DND-41 (cell line): ENCODE measurements at regions not wholly inside any gene's neighbourhood (a gene's known extent, or its start where the extent isn't known, plus 50 kb on each side); places are given as distances from the start of the nearest gene placed in this dataset.

Experiments
- EZH2 ChIP-seq: IDR thresholded peaks from 3 replicates; pipeline ENCODE4 v1.6.1; 2012; ENCODE audit warnings: borderline replicate concordance, low read depth, mild to moderate bottlenecking, moderate library complexity, low read length, inconsistent platforms; ENCODE audit not compliant: severe bottlenecking
- TF ChIP-seq, protein P1 (sequence below): IDR thresholded peaks from 2 replicates; pipeline ENCODE4 v1.5.1; 2012; ENCODE audit warnings: borderline replicate concordance, low read length, moderate library complexity, mild to moderate bottlenecking; ENCODE audit not compliant: poor library complexity, severe bottlenecking; ENCODE audit errors: extremely low read depth

- TF ChIP-seq EZH2, result no peak
- TF ChIP-seq, protein P1, sequence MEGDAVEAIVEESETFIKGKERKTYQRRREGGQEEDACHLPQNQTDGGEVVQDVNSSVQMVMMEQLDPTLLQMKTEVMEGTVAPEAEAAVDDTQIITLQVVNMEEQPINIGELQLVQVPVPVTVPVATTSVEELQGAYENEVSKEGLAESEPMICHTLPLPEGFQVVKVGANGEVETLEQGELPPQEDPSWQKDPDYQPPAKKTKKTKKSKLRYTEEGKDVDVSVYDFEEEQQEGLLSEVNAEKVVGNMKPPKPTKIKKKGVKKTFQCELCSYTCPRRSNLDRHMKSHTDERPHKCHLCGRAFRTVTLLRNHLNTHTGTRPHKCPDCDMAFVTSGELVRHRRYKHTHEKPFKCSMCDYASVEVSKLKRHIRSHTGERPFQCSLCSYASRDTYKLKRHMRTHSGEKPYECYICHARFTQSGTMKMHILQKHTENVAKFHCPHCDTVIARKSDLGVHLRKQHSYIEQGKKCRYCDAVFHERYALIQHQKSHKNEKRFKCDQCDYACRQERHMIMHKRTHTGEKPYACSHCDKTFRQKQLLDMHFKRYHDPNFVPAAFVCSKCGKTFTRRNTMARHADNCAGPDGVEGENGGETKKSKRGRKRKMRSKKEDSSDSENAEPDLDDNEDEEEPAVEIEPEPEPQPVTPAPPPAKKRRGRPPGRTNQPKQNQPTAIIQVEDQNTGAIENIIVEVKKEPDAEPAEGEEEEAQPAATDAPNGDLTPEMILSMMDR, result no peak
Observed at GRCh38 chr4:81982846-81983540, 390.8 kb downstream of the HNRNPD start.
